HG02981 (cell line): ENCODE measurements at regions not wholly inside any gene's neighbourhood (a gene's known extent, or its start where the extent isn't known, plus 50 kb on each side); places are given as distances from the start of the nearest gene placed in this dataset.

ENCODE experiments used
- ATAC-seq: cut with Tn5 transposase; IDR thresholded peaks from one replicate; pipeline ENCODE4 v1.9.1; 2021; ENCODE audit warnings: mild to moderate bottlenecking, moderate library complexity; ENCODE audit not compliant: unreplicated experiment

DNA sequence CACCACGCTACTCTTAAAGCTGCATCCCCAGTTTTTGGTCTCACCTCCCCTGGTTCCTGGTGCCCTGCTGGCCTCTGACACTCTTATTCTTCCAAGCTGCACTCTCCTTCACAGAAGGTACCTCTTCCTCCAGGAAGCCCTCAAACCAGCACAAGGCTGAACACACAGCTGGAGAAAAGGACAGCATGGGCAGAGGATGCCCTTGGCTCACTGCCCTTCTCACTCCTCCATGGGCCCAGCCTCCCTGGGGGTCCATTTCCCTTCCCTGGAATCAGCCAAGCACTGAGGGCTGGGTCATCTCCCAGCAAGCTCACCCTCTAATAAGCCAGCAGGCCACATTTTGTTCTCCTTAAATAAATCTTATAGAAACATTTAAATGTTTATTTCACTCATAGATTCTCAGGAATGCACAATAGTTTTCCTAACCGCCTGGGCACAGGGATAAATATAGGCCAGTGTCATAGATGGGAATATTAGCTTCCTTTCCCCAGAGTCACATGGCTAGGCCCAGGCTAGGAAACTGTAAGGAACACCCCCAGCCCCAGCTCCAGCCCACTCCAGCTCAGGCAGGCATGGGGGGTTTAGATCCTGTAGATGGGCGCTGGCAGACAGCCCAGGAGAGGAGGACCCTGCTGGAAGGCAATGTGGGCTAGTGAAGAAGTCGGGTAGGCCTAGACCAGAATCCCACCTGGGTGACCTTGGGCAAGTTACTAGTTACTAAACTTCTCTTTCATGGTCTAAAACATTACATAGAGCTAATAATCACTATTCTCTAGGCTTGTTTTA, 51.5 kb downstream of the IRAG1 start:
- no peak for ATAC-seq

GRCh38 chr11:10641177-10641911, 52.2 kb downstream of the IRAG1 start:
- ATAC-seq: peak; percentile 85

GRCh38 chr11:10640308-10640707, 53.2 kb downstream of the IRAG1 start:
- ATAC-seq: no peak

- ATAC-seq: no peak
Measured at GRCh38 chr11:10639350-10639749, 54.2 kb downstream of the IRAG1 start.

GRCh38 chr11:10638316-10638925, 55.1 kb downstream of the IRAG1 start:
- no peak for ATAC-seq

- no peak for ATAC-seq
Measured at GRCh38 chr11:10637731-10638151, 55.8 kb downstream of the IRAG1 start.

- ATAC-seq: no peak
Measured at GRCh38 chr11:10634407-10634806, 59.1 kb downstream of the IRAG1 start.

DNA sequence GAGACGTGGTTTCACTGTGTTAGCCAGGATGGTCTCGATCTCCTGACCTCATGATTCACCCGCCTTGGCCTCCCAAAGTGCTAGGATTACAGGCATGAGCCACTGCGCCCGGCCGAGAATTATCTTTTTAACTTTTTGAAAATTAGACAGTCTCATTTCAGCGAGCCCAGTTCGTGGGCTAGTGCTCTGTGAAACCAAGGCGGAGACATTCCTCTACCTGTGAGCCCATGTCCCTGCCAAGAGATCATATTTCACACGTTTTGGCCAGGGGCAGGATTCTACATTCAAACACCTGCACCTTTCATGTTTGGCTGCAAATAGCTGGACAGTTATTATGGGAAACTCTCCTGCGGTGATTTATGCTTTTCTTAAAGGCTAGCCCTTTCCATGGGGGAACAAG, 60.3 kb downstream of the IRAG1 start:
- no peak for ATAC-seq

- ATAC-seq: no peak
Measured at GRCh38 chr11:10632483-10632882, 61.1 kb downstream of the IRAG1 start.

DNA sequence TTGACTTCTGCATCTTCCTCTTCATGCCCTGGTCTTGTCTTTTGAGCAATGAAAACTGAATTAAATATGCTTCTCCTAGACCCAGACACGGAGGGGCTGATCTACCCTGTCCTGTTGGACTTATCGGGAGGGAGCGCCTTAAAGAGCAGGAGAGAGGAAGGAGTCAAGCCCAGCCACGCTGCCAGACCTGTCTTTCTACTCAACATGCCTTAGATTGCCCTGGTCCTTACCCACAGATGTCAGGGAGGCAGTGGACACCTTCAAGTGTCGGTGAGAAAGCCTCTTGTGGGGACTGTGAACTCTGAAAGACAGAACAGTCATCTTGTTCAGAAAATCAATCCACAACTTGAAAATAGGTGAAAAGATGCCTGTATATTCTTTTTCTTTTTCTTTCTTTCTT, 61.8 kb downstream of the IRAG1 start:
- ATAC-seq: no peak

DNA sequence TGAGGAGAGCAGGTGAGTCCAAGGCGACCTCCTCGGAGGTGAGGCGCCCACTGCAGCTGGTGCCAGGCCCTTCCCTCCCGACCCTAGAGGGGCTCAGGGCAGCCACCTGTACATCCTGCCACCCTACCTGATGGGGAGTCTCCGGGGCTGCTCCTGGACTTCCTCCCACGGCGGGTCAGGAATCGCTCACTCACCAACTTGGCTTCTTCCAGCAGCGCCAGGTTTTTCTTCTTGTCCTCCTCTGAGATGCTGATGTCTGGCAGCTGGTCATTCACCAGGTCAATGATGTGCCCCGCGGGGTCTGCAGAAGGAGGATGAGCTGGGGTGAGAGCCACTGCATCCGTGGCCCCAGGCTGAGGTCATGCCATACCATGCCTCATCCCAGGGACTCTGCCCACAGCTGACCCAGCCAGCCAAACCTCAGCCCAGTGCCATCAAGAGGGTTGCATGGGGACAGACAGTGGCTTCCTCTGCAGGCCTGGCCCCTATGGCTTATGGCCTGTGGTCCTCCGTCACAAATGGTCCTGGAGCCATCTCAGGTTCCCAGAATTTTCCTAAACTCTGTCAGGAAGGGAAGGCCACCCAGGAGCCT, 61.0 kb upstream of the LYVE1 start:
- ATAC-seq: no peak

DNA sequence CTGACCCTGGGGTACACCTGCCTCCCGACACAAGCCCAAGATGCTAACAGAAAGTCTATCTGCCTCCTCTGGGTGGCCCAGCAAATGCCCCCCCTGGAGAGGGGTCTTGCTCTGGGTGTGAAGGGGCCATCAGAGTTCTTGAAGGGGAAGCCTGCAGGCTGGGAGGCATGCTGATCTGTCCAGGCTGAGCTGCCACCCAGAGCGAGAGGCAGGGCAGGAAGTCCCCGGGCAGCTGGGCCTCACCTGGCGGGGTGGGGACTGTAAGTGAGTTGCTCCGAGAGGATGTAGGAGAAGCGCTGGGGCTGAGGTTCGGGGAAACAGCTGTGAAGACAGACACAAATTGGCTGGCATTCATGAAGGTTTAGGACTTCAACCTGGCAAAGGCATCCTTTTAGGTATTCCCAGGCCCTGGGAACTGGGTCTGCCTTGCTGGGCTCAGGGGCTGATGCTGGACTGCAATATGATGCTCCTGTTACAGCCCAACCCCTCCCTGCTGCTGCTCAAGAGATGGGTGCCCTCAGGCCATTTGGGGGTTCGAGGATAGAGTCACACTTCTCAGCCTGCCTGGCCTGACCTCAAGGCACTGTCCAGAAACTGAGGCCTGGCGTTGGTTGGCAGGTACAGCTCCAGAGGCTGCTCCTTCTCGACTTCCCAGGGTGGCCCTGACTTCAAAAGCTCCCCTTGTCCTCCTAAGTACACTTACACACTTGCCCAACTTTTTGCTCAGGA, 60.2 kb upstream of the LYVE1 start:
- ATAC-seq: no peak

- no peak for ATAC-seq
Measured at GRCh38 chr11:10627816-10628215, 59.4 kb upstream of the LYVE1 start.

GRCh38 chr11:10627291-10627690, 58.8 kb upstream of the LYVE1 start:
- no peak for ATAC-seq

- ATAC-seq: no peak
Measured at GRCh38 chr11:10625982-10626311, 57.5 kb upstream of the LYVE1 start.

- no peak for ATAC-seq
Measured at GRCh38 chr11:10625281-10625981, 57.0 kb upstream of the LYVE1 start.

DNA sequence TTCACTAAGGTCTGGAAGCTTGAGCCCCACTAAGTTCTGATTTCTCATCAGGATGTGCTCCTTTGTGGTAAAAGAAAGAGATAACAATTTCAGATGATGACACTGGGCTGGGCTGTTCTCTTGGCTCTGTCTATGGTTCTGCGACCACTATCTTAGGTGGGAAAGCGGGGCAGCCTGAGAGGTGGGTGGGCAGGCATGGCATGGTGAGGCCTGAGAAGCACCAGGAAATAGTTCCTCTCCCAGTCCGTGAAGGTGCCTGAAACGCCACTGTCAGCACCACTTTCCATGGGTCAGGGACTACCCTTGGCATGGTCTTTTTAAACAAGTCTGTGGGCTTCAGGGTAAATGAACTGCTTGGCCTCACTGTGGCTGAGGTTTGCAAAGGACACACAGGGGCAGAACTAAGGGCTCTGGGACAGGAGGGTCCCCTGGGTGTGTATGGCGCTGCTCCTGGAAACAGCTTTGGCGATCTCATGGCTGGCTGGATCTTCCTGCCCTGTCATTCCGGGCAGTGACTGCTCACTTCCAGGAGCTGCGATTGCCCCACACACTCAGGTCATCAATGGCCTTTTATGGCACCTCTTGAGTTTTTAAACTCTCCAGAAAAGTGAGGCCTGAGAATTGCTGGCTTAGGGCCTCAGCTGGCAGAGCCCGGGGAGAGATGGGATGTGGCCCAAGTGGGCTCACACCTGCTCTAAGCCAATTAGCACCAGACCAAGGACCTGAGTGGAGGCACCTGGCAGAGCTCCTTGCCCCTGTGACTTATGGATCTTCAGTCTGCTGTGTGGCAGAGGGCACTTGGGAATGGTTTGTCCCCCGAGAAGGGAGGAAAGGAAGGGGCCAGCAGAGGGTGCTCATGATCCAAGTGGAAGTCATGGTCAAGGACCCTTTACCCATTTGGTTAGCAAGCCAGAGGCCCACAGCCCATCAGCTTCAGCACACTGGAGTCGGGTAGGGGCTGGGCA, 55.6 kb upstream of the LYVE1 start:
- ATAC-seq: no peak

GRCh38 chr11:10622957-10623791, 54.7 kb upstream of the LYVE1 start:
- ATAC-seq: no peak
